ENCODE measurements at regions not wholly inside any gene's neighbourhood (a gene's known extent, or its start where the extent isn't known, plus 50 kb on each side); places are given as distances from the start of the nearest gene placed in this dataset.

- no peak overlapping the region for H3K27ac ChIP-seq
- TF ChIP-seq CTCF (conservative IDR thresholded peaks at IDR 0.05) = no peak
- no peak for TF ChIP-seq ZFX (IDR thresholded peaks at IDR 0.05)
Observed at GRCh38 chr17:51508048-51508447, 247.7 kb downstream of the UTP18 start.

GRCh38 chr17:51510940-51511339 lies 250.6 kb downstream of the UTP18 start:
- TF ChIP-seq CTCF (conservative IDR thresholded peaks at IDR 0.05) = no peak
- no peak for TF ChIP-seq ZFX (IDR thresholded peaks at IDR 0.05)
- no peak overlapping the region for H3K27ac ChIP-seq

GRCh38 chr17:51512220-51512907 lies 252.0 kb downstream of the UTP18 start:
- H3K27ac ChIP-seq = no peak overlapping the region
- no peak for TF ChIP-seq ZFX (IDR thresholded peaks at IDR 0.05)
- TF ChIP-seq CTCF (conservative IDR thresholded peaks at IDR 0.05) = no peak

- TF ChIP-seq CTCF (conservative IDR thresholded peaks at IDR 0.05) = no peak
- no peak for TF ChIP-seq ZFX (IDR thresholded peaks at IDR 0.05)
- H3K27ac ChIP-seq = no peak overlapping the region
Observed at GRCh38 chr17:51516924-51517323, 256.6 kb downstream of the UTP18 start.

GRCh38 chr17:51524524-51524923 lies 264.2 kb downstream of the UTP18 start:
- no peak for TF ChIP-seq ZFX (IDR thresholded peaks at IDR 0.05)
- TF ChIP-seq CTCF (conservative IDR thresholded peaks at IDR 0.05) = no peak
- no peak overlapping the region for H3K27ac ChIP-seq

- TF ChIP-seq ZFX (IDR thresholded peaks at IDR 0.05) (no peak), CTCF (conservative IDR thresholded peaks at IDR 0.05) (no peak)
- H3K27ac ChIP-seq = no peak overlapping the region
Observed at GRCh38 chr17:51526507-51526906, 266.2 kb downstream of the UTP18 start.

GRCh38 chr17:51527225-51527982 lies 267.1 kb downstream of the UTP18 start:
- TF ChIP-seq CTCF (conservative IDR thresholded peaks at IDR 0.05) = no peak
- TF ChIP-seq ZFX (IDR thresholded peaks at IDR 0.05) = no peak
- no peak overlapping the region for H3K27ac ChIP-seq
